ENCODE measurements at regions not wholly inside any gene's neighbourhood (a gene's known extent, or its start where the extent isn't known, plus 50 kb on each side); places are given as distances from the start of the nearest gene placed in this dataset.
A peak's percentile ranks its signal among the peaks of the same experiment; 100 is the strongest.
"Not testable (repeated sequence)": the region's sequence is repeated elsewhere in the genome, so short reads cannot be mapped to it uniquely, and the experiment has no call there.

GRCh38 chr10:44752451-44753441, 158.4 kb upstream of the TMEM72 start:
- DNase-seq, result peak; percentile 58

GRCh38 chr10:44754355-44754754, 156.8 kb upstream of the TMEM72 start:
- DNase-seq, result not testable (repeated sequence)

- DNase-seq, result no peak
Observed at GRCh38 chr10:44755481-44755880, 155.7 kb upstream of the TMEM72 start.

DNA sequence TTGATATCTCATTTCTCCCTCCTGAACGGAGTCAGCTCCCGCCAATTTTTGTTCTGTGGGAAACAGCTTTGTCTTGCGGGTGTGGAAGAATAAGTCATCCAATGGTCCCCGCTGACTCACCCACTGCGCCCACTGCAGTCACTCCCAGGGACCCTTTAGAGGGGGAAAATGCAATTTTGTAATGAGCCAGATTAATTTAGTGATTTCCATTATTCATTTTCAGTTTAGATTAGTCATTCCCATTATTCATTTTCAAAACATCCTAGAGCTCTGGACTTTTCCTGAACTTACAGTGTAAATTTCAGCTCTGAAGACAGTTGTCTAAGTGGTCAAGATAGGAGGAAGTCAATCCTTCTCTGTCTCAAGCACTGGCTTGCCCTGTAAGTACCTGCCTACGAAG, 154.9 kb upstream of the TMEM72 start:
- DNase-seq, result peak; percentile 39

DNA sequence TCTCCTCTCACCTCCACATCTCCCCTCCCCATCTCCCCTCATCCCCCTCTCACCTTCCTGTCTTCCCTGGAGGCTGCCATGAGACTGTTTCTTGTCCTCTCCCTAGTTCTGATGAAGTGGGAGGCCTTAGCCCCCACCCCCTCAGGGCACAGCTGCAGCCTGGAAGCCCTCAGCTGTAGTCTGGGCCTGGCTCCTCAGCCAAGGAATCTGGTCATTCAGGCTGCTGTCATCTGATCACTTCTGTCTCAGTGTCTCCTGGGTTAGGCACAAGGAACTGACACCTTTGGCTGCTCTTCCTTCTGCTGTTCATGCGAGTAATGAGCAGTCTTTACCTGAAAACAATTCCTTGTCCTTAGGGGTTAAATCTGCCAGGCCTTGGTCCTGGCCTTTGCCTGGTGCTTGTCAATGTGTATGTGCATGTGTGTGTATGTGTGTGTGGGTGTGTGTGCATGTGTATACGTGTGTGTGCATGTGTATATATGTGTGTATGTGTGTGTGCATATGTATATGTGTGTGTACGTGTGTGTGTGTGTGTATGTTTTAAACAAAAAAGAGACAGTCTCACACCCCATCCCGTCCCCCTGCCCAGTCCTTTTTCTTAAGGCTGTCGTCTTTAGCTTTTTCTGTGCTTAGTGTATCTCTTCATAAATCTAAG, 153.5 kb upstream of the TMEM72 start:
- DNase-seq, result no peak

- DNase-seq, result no peak
Observed at GRCh38 chr10:44759122-44759521, 152.0 kb upstream of the TMEM72 start.

GRCh38 chr10:44760513-44760912, 150.6 kb upstream of the TMEM72 start:
- no peak for DNase-seq

- no peak for DNase-seq
Observed at GRCh38 chr10:44761076-44761475, 150.1 kb upstream of the TMEM72 start.

DNA sequence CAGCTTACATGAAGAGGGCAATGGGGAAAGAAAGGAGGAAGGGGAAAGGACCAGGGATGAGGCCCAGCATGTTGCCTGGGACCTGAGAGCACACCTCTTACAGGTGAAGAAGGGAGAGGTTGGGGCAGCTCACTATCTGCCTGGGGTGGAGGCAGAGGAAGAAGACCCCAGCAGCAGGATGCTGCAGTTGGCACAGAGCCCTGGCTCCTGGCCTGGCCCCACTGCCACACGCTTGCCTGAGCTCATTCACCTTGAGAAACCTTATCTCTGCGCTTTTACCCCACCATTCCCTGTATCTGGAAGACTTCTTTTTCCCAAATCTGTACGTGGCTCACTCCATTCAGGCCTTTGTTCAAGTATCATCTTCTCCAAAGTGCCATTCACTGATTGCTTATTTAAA, 147.8 kb upstream of the TMEM72 start:
- DNase-seq, result no peak

DNA sequence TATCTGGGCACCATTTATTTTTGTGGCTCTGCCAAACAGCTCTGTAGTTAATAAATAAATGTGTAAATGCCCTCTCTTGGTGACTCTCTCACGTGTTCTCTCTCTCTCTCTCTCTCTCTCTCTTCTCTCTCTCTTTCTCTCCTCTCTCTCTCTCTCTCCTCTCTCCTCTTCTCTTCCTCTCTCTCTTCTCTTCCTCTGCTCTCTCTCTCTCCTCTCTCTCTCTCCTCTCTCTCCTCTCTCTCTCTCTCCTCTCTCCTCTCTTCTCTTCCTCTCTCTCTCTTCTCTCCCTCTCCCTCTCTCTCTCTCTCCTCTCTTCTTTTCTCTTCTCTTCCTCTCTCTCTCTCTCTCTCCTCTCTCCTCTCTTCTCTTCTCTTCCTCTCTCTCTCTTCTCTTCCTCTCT, 145.8 kb upstream of the TMEM72 start:
- DNase-seq, result no peak

- DNase-seq, result no peak
Observed at GRCh38 chr10:44766631-44767030, 144.5 kb upstream of the TMEM72 start.

GRCh38 chr10:44769450-44769849, 141.7 kb upstream of the TMEM72 start:
- DNase-seq, result no peak

DNA sequence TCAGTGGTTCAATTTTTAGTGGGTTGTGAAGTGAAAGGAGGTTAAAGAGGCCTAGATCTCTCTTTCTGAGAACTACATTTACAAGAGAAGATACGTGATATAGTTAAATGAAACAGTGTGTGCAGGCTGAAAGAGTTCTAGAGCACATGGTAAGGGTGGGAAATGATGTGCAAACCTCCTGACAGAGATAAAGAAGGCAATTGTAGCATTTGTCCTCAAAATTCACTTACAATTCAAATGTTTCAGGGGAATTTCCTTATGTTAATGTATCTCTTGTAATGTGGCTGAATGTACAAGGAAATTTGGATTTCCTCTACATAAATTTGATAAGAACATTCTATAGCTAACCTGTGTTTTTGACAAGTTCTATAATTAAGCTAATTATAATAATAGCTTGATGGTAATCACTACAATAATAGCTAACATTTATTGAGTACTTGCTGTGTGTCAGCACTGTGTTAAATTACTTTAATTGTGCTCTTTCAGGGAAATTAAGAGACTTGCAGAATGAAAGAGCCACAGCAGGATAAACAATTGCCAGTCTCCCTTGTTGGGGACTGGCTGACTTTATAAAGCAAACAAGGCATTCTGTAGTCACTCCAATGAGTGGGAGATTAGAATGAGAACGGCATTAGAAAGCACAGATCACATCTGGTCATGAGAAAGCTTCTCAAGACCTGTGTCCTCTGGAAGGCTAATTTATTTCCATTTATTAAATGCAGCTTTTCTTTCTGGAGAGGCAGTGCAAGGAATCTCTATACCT, 139.7 kb upstream of the TMEM72 start:
- DNase-seq, result no peak

- DNase-seq, result no peak
Observed at GRCh38 chr10:44773565-44773964, 137.6 kb upstream of the TMEM72 start.

- no peak for DNase-seq
Observed at GRCh38 chr10:44774676-44775401, 136.3 kb upstream of the TMEM72 start.

DNA sequence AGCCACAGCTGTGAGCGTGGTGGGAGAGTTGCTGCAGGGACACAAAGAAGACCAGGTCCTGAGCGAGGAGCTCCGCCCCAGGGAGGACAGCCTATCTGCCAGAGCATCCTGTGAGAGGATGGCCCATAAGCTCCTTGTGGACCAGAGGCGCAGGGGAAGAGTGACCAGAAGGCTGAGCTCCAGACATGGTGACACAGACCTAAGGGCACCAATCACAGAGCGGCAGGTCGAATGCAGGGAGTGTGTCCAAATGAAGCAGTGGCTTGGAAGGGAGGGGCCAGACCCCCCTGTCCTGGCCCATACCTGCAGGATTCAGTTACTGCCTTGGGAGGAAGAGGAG, 135.8 kb upstream of the TMEM72 start:
- no peak for DNase-seq

- no peak for DNase-seq
Observed at GRCh38 chr10:44776181-44776580, 135.0 kb upstream of the TMEM72 start.

- no peak for DNase-seq
Observed at GRCh38 chr10:44779511-44779910, 131.6 kb upstream of the TMEM72 start.

- no peak for DNase-seq
Observed at GRCh38 chr10:44780426-44780825, 130.7 kb upstream of the TMEM72 start.

GRCh38 chr10:44781131-44781530, 130.0 kb upstream of the TMEM72 start:
- no peak for DNase-seq

GRCh38 chr10:44786286-44786850, 124.8 kb upstream of the TMEM72 start:
- no peak for DNase-seq

GRCh38 chr10:44787480-44788075, 123.6 kb upstream of the TMEM72 start:
- DNase-seq, result no peak
